ENCODE measurements at regions not wholly inside any gene's neighbourhood (a gene's known extent, or its start where the extent isn't known, plus 50 kb on each side); places are given as distances from the start of the nearest gene placed in this dataset.

DNA sequence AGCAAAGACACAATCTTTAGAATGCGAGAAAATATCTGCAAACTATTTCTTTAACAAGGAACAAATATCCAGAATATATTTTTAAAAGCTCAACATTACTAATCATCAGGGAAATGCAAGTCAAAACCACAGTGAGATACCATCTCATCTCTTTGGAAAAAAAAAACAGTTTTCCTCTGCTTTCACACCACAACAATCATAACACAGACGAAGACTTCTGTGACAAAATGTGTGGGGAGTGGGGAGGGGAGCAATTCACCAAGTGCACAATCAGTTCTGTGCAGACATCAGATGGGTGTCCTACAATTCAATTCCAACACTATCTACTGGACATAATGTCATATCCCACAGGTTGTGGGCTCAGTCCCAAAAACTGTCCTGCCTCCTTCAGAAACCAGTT, 293.2 kb upstream of the SLC7A11 start:
- 80% methylated on average over 1 of the region's 2 CpGs for WGBS (ENCODE audit: insufficient coverage)
- Mint-ChIP-seq H3K27me3 (ENCODE audit: low read depth in 3 of 3) (peaks cover 0 to 8% (median 2%) of the 10 kb centered on the region in 3 donors), H3K4me3 (no peak overlapping the region), H3K27ac (no peak overlapping the region), H3K4me1 (no peaks in the 10 kb centered on the region), H3K9me3 (peaks cover 3 to 25% (median 11%) of the 10 kb centered on the region in 7 donors), H3K36me3 (no peaks in the 10 kb centered on the region)
- no peak overlapping the region for H2AFZ ChIP-seq (ENCODE audit: insufficient read depth, low read depth, low read length, poor library complexity, severe bottlenecking)
- H3K9ac ChIP-seq (ENCODE audit: insufficient read depth, low read length, poor library complexity, severe bottlenecking): no peak overlapping the region
- no peak for DNase-seq
- H3K36me3 ChIP-seq (replicated peaks in 1 of 2; ENCODE audit: control insufficient read depth in 1 of 2, insufficient read depth in 2 of 2, low read length in 2 of 2): no peaks in the 10 kb centered on the region
- no peaks in the 10 kb centered on the region for H4K20me1 ChIP-seq (ENCODE audit: insufficient read depth, low read length)
- TF ChIP-seq, protein P1, sequence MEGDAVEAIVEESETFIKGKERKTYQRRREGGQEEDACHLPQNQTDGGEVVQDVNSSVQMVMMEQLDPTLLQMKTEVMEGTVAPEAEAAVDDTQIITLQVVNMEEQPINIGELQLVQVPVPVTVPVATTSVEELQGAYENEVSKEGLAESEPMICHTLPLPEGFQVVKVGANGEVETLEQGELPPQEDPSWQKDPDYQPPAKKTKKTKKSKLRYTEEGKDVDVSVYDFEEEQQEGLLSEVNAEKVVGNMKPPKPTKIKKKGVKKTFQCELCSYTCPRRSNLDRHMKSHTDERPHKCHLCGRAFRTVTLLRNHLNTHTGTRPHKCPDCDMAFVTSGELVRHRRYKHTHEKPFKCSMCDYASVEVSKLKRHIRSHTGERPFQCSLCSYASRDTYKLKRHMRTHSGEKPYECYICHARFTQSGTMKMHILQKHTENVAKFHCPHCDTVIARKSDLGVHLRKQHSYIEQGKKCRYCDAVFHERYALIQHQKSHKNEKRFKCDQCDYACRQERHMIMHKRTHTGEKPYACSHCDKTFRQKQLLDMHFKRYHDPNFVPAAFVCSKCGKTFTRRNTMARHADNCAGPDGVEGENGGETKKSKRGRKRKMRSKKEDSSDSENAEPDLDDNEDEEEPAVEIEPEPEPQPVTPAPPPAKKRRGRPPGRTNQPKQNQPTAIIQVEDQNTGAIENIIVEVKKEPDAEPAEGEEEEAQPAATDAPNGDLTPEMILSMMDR (IDR thresholded peaks at IDR 0.05): no peak
- H3K27ac ChIP-seq (ENCODE audit: low read depth in 1 of 2, low read length in 2 of 2): no peak overlapping the region
- no peak overlapping the region for H3K4me3 ChIP-seq (replicated peaks in 1 of 3; ENCODE audit: low read depth in 2 of 3, low read length in 3 of 3)
- intact Hi-C loops (cut with micrococcal nuclease): no loop called here
- H3K4me2 ChIP-seq (replicated peaks; ENCODE audit: extremely low read depth, low read length, poor library complexity, severe bottlenecking): no peak overlapping the region
- no peaks in the 10 kb centered on the region for H3K4me1 ChIP-seq (ENCODE audit: control insufficient read depth in 1 of 2, insufficient read depth in 2 of 2, low read length in 2 of 2)
- peaks cover 0 to 11% of the 10 kb centered on the region in 2 donors for H3K9me3 ChIP-seq (replicated peaks in 1 of 2; ENCODE audit: control insufficient read depth in 1 of 2, insufficient read depth in 1 of 2, low read length in 2 of 2)
- H3K79me2 ChIP-seq (ENCODE audit: insufficient read depth, low read length): no peaks in the 10 kb centered on the region
- H3K27me3 ChIP-seq (ENCODE audit: control insufficient read depth in 2 of 2, insufficient read depth in 2 of 2, low read length in 2 of 2): no peaks in the 10 kb centered on the region

- H3K4me2 ChIP-seq (replicated peaks; ENCODE audit: extremely low read depth, low read length, poor library complexity, severe bottlenecking): no peak overlapping the region
- H3K79me2 ChIP-seq (ENCODE audit: insufficient read depth, low read length): no peaks in the 10 kb centered on the region
- no peaks in the 10 kb centered on the region for H3K9me3 ChIP-seq (replicated peaks in 1 of 2; ENCODE audit: control insufficient read depth in 1 of 2, insufficient read depth in 1 of 2, low read length in 2 of 2)
- no peak overlapping the region for H2AFZ ChIP-seq (ENCODE audit: insufficient read depth, low read depth, low read length, poor library complexity, severe bottlenecking)
- H3K27ac Mint-ChIP-seq: peak overlapping the region in 1 of 7 donors; percentile 23
- WGBS (ENCODE audit: insufficient coverage): 75% methylated on average over 1 of the region's 1 CpG
- H3K27me3 ChIP-seq (ENCODE audit: control insufficient read depth in 2 of 2, insufficient read depth in 2 of 2, low read length in 2 of 2): no peaks in the 10 kb centered on the region
- no peaks in the 10 kb centered on the region for H3K36me3 ChIP-seq (replicated peaks in 1 of 2; ENCODE audit: control insufficient read depth in 1 of 2, insufficient read depth in 2 of 2, low read length in 2 of 2)
- H3K4me1 ChIP-seq (ENCODE audit: control insufficient read depth in 1 of 2, insufficient read depth in 2 of 2, low read length in 2 of 2): no peaks in the 10 kb centered on the region
- H3K9me3 Mint-ChIP-seq: peaks cover 0 to 5% (median 0%) of the 10 kb centered on the region in 7 donors
- peaks cover 3 to 15% (median 6%) of the 10 kb centered on the region in 3 donors for H3K27me3 Mint-ChIP-seq (ENCODE audit: low read depth in 3 of 3)
- H3K4me3 ChIP-seq (replicated peaks in 1 of 3; ENCODE audit: low read depth in 2 of 3, low read length in 3 of 3): no peak overlapping the region
- H4K20me1 ChIP-seq (ENCODE audit: insufficient read depth, low read length): no peaks in the 10 kb centered on the region
- no peaks in the 10 kb centered on the region for H3K4me1 Mint-ChIP-seq
- TF ChIP-seq, protein P1 (IDR thresholded peaks at IDR 0.05): peak; percentile 22
- H3K36me3 Mint-ChIP-seq: no peaks in the 10 kb centered on the region
- no peak overlapping the region for H3K27ac ChIP-seq (ENCODE audit: low read depth in 1 of 2, low read length in 2 of 2)
- H3K4me3 Mint-ChIP-seq: no peak overlapping the region
- no peak overlapping the region for H3K9ac ChIP-seq (ENCODE audit: insufficient read depth, low read length, poor library complexity, severe bottlenecking)
- DNase-seq: peak in 2 of 3 donors; percentile 17 to 21
- intact Hi-C loops (cut with micrococcal nuclease): no loop called here
Measured at GRCh38 chr4:138522366-138522765, 280.2 kb upstream of the SLC7A11 start.

Measured in CD14-positive monocyte (primary cell).